CD14-positive monocyte (primary cell): ENCODE measurements at regions not wholly inside any gene's neighbourhood (a gene's known extent, or its start where the extent isn't known, plus 50 kb on each side); places are given as distances from the start of the nearest gene placed in this dataset.

Source experiments
- DNase-seq, 3 donors: peaks; one replicate each; pipeline ENCODE4 v3.0.0-alpha.2; 2011 to 2022
- H2AFZ ChIP-seq: 2 replicates; pipeline ENCODE4 v1.6.0; 2012; ENCODE audit warnings: mild to moderate bottlenecking, low read depth, low read length, inconsistent platforms; ENCODE audit not compliant: insufficient read depth, poor library complexity, severe bottlenecking
- H3K27ac ChIP-seq, 2 donors: 1 replicate in 1 of 2; 2 replicates in 1 of 2; pipeline ENCODE4 v1.5.1; 2012 to 2013; ENCODE audit warnings: low read length in 2 of 2, control low read depth in 1 of 2, inconsistent platforms in 1 of 2, low read depth in 1 of 2, mild to moderate bottlenecking in 1 of 2
- H3K27me3 ChIP-seq, 2 donors: one replicate each; pipeline versions ENCODE4 v1.6.0 to v1.6.1; 2011 to 2013; ENCODE audit warnings: low read length in 2 of 2; ENCODE audit not compliant: control insufficient read depth in 2 of 2, insufficient read depth in 2 of 2
- H3K36me3 ChIP-seq, 2 donors: replicated peaks in 1 of 2; 1 replicate in 1 of 2; 2 replicates in 1 of 2; pipeline versions ENCODE4 v1.5.1 to v1.6.1; 2012 to 2013; ENCODE audit warnings: low read length in 2 of 2, control low read depth in 1 of 2, inconsistent platforms in 1 of 2, mild to moderate bottlenecking in 1 of 2; ENCODE audit not compliant: insufficient read depth in 2 of 2, control insufficient read depth in 1 of 2
- H3K4me1 ChIP-seq, 2 donors: 1 replicate in 1 of 2; 2 replicates in 1 of 2; pipeline versions ENCODE4 v1.5.1 to v1.6.1; 2012 to 2013; ENCODE audit warnings: low read length in 2 of 2, control low read depth in 1 of 2, inconsistent platforms in 1 of 2, mild to moderate bottlenecking in 1 of 2, moderate library complexity in 1 of 2; ENCODE audit not compliant: insufficient read depth in 2 of 2, control insufficient read depth in 1 of 2
- H3K4me2 ChIP-seq: replicated peaks from 2 replicates; pipeline ENCODE3; 2012; ENCODE audit warnings: low read length, moderate library complexity, mild to moderate bottlenecking; ENCODE audit not compliant: poor library complexity, severe bottlenecking; ENCODE audit errors: extremely low read depth
- H3K4me3 ChIP-seq, 3 experiments: fragments of 200-600 bp in 1 of 3; sonication (generic) in 1 of 3; replicated peaks in 1 of 3; 1 replicate in 2 of 3; 2 replicates in 1 of 3; pipeline ENCODE4 v1.5.1; 2011 to 2013; ENCODE audit warnings: low read length in 3 of 3, mild to moderate bottlenecking in 3 of 3, control low read depth in 2 of 3, low read depth in 2 of 3, inconsistent platforms in 1 of 3, moderate library complexity in 1 of 3
- H3K79me2 ChIP-seq: 2 replicates; pipeline ENCODE4 v1.6.0; 2012; ENCODE audit warnings: mild to moderate bottlenecking, control low read depth, inconsistent platforms, low read length, moderate library complexity; ENCODE audit not compliant: insufficient read depth
- H3K9ac ChIP-seq: 2 replicates; pipeline ENCODE4 v1.6.0; 2017; ENCODE audit warnings: low read length, mild to moderate bottlenecking; ENCODE audit not compliant: insufficient read depth, poor library complexity, severe bottlenecking
- H3K9me3 ChIP-seq, 2 donors: replicated peaks in 1 of 2; 1 replicate in 1 of 2; 2 replicates in 1 of 2; pipeline versions ENCODE4 v1.5.1 to v1.6.1; 2012 to 2013; ENCODE audit warnings: low read length in 2 of 2, control low read depth in 1 of 2; ENCODE audit not compliant: control insufficient read depth in 1 of 2, insufficient read depth in 1 of 2
- H4K20me1 ChIP-seq: 2 replicates; pipeline ENCODE4 v1.6.0; 2012; ENCODE audit warnings: mild to moderate bottlenecking, low read length, control low read depth, moderate library complexity; ENCODE audit not compliant: insufficient read depth
- H3K27ac Mint-ChIP-seq, 7 donors: one replicate each; pipeline ENCODE4 v1.8.0; 2020; ENCODE audit warnings: mild to moderate bottlenecking in 7 of 7, mixed read lengths in 7 of 7, moderate library complexity in 6 of 7, inconsistent platforms in 2 of 7
- H3K27me3 Mint-ChIP-seq, 3 donors: one replicate each; pipeline ENCODE4 v1.8.0; 2021 to 2022; ENCODE audit warnings: low read depth in 3 of 3, mild to moderate bottlenecking in 3 of 3, mixed read lengths in 3 of 3, moderate library complexity in 3 of 3, inconsistent platforms in 1 of 3
- H3K36me3 Mint-ChIP-seq, 2 donors: one replicate each; pipeline ENCODE4 v1.8.0; 2020; ENCODE audit warnings: mixed read lengths in 2 of 2, inconsistent platforms in 1 of 2, mild to moderate bottlenecking in 1 of 2
- H3K4me1 Mint-ChIP-seq: one replicate; pipeline ENCODE4 v1.8.0; 2020; ENCODE audit warnings: mild to moderate bottlenecking, mixed read lengths
- H3K4me3 Mint-ChIP-seq, 2 donors: one replicate each; pipeline ENCODE4 v1.8.0; 2020; ENCODE audit warnings: mild to moderate bottlenecking in 2 of 2, mixed read lengths in 2 of 2, moderate library complexity in 1 of 2
- H3K9me3 Mint-ChIP-seq, 7 donors: one replicate each; pipeline ENCODE4 v1.8.0; 2020 to 2022; ENCODE audit warnings: mixed read lengths in 7 of 7, mild to moderate bottlenecking in 6 of 7, moderate library complexity in 6 of 7, inconsistent platforms in 2 of 7
- WGBS: methylation state at CpG from one replicate; pipeline ENCODE4 v1.1.5; 2013; ENCODE audit warnings: missing lambda C conversion rate; ENCODE audit not compliant: insufficient coverage; 5-methylcytosine and 5-hydroxymethylcytosine counted together
- intact Hi-C, 2 donors: fragments of 100-400 bp; cut with micrococcal nuclease; formaldehyde crosslinking; loops; one replicate each; pipeline versions ENCODE4 v1.15.0 to v1.15.1; 2023
- TF ChIP-seq, protein P1 (sequence below): fragments of 200-600 bp; IDR thresholded peaks from one replicate; pipeline ENCODE4 v1.8.0; 2022; ENCODE audit warnings: antibody characterized with exemption, mild to moderate bottlenecking

- Mint-ChIP-seq H3K9me3 (peaks cover 0 to 4% (median 0%) of the 10 kb centered on the region in 7 donors), H3K4me1 (no peaks in the 10 kb centered on the region), H3K4me3 (no peak overlapping the region), H3K27ac (no peak overlapping the region), H3K36me3 (no peaks in the 10 kb centered on the region), H3K27me3 (no peaks in the 10 kb centered on the region)
- Histone ChIP-seq H3K27ac (no peak overlapping the region), H3K4me1 (no peaks in the 10 kb centered on the region), H3K9me3 (no peaks in the 10 kb centered on the region), H3K4me2 (no peak overlapping the region), H3K79me2 (no peaks in the 10 kb centered on the region), H3K27me3 (no peaks in the 10 kb centered on the region), H2AFZ (no peak overlapping the region), H3K36me3 (no peaks in the 10 kb centered on the region), H4K20me1 (no peaks in the 10 kb centered on the region), H3K9ac (no peak overlapping the region), H3K4me3 (no peak overlapping the region)
- intact Hi-C loops: no loop called here
- WGBS: no CpG with 5 or more reads among the region's 6 CpGs
- no peak for DNase-seq
- TF ChIP-seq, protein P1, sequence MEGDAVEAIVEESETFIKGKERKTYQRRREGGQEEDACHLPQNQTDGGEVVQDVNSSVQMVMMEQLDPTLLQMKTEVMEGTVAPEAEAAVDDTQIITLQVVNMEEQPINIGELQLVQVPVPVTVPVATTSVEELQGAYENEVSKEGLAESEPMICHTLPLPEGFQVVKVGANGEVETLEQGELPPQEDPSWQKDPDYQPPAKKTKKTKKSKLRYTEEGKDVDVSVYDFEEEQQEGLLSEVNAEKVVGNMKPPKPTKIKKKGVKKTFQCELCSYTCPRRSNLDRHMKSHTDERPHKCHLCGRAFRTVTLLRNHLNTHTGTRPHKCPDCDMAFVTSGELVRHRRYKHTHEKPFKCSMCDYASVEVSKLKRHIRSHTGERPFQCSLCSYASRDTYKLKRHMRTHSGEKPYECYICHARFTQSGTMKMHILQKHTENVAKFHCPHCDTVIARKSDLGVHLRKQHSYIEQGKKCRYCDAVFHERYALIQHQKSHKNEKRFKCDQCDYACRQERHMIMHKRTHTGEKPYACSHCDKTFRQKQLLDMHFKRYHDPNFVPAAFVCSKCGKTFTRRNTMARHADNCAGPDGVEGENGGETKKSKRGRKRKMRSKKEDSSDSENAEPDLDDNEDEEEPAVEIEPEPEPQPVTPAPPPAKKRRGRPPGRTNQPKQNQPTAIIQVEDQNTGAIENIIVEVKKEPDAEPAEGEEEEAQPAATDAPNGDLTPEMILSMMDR: no peak
Measured at GRCh38 chr4:59825104-59825503, 1375.0 kb upstream of the ADGRL3 start.

DNA sequence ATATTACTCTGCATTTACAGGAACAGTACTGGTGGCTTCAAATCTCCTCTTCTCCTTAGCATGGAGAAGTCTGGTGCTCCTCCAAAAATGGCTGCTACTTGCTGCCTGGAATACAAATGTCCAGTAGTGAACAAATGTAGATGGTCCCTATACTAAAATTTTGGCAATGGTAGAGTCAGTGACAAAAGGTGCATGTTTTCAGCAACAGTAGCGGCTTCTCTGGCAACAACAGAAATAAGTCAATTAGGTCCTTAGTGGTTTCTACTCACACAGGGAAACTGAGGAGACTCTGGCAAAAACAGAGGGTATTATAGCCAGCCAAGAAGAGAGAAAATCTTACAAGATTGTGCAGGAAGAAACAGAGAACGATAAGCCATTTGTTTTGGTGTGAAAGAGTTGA, 1368.4 kb upstream of the ADGRL3 start:
- H3K36me3 Mint-ChIP-seq: no peaks in the 10 kb centered on the region
- WGBS: 100% methylated on average over 1 of the region's 2 CpGs
- Histone ChIP-seq H4K20me1 (no peaks in the 10 kb centered on the region), H3K27me3 (no peaks in the 10 kb centered on the region), H3K27ac (no peak overlapping the region), H2AFZ (no peak overlapping the region), H3K79me2 (no peaks in the 10 kb centered on the region), H3K4me2 (no peak overlapping the region), H3K36me3 (no peaks in the 10 kb centered on the region), H3K9me3 (no peaks in the 10 kb centered on the region), H3K4me1 (no peaks in the 10 kb centered on the region), H3K4me3 (no peak overlapping the region), H3K9ac (no peak overlapping the region)
- intact Hi-C loops: no loop called here
- no peaks in the 10 kb centered on the region for H3K9me3 Mint-ChIP-seq
- H3K4me3 Mint-ChIP-seq: no peak overlapping the region
- H3K27me3 Mint-ChIP-seq: no peaks in the 10 kb centered on the region
- no peaks in the 10 kb centered on the region for H3K4me1 Mint-ChIP-seq
- TF ChIP-seq, protein P1: no peak
- no peak for DNase-seq
- H3K27ac Mint-ChIP-seq: no peak overlapping the region
